K562 (cell line): ENCODE measurements at regions not wholly inside any gene's neighbourhood (a gene's known extent, or its start where the extent isn't known, plus 50 kb on each side); places are given as distances from the start of the nearest gene placed in this dataset.

ENCODE experiments used
- ATAC-seq: fragments of 200-7000 bp; cut with Tn5 transposase; 3 replicates; pipeline ENCODE4 v1.9.1; 2020; ENCODE audit warnings: moderate library complexity
- BruUV-seq: library from RNA; stranded (reverse); fragments of 400-500 nt; replicated peaks from 2 replicates; lab custom pipeline; 2021; lab: Mats Ljungman, UMichigan
- CTCF ChIA-PET: fragments of 300-600 bp; formaldehyde crosslinking; extraction: SDS; loops from one replicate; lab custom pipeline; 2021; ENCODE audit warnings: low intra/inter-chr PET ratio; lab: Yijun Ruan, JAX
- POLR2A ChIA-PET: fragments of 300-600, 350-650 bp; sonication (Branson Sonifier 250); formaldehyde crosslinking; extraction: SDS; loops from one replicate; lab custom pipeline; 2021; ENCODE audit warnings: antibody characterized with exemption, inconsistent platforms; lab: Yijun Ruan, JAX
- DNase-seq, 4 experiments: peaks; one replicate each; pipeline versions ENCODE4 v3.0.0 to v3.0.0-alpha.2; 2011 to 2018; ENCODE audit warnings: low spot score in 3 of 4, mixed read lengths in 3 of 4; ENCODE audit errors: extremely low read depth in 1 of 4
- FAIRE-seq: peaks from 2 replicates; lab custom pipeline; 2011; peaks lifted over from hg19 to GRCh38; lab: Jason Lieb, UNC
- H2AFZ ChIP-seq: 2 replicates; pipeline ENCODE4 v1.6.0; 2011; ENCODE audit warnings: low read depth, low read length, control low read depth, inconsistent platforms
- H3K27ac ChIP-seq: fragments of 200-600 bp; 3 replicates; pipeline ENCODE4 v1.8.0; 2011; ENCODE audit warnings: low read depth, mild to moderate bottlenecking, control low read depth, inconsistent platforms, low read length, moderate library complexity, mixed read lengths; ENCODE audit errors: extremely low read depth
- H3K27me3 ChIP-seq, 2 experiments: fragments of 300-600 bp in 1 of 2; 2 replicates in 1 of 2; 3 replicates in 1 of 2; pipeline versions ENCODE4 v1.6.0 to v1.8.0; 2011; ENCODE audit warnings: inconsistent platforms in 2 of 2, low read length in 2 of 2, mild to moderate bottlenecking in 1 of 2, mixed read lengths in 1 of 2, moderate library complexity in 1 of 2; ENCODE audit not compliant: control insufficient read depth in 2 of 2, insufficient read depth in 2 of 2
- H3K36me3 ChIP-seq: fragments of 300-600 bp; 3 replicates; pipeline ENCODE4 v1.8.0; 2011; ENCODE audit warnings: mild to moderate bottlenecking, low read length, inconsistent platforms; ENCODE audit not compliant: control insufficient read depth, insufficient read depth
- H3K4me1 ChIP-seq, 2 experiments: fragments of 200-600 bp in 1 of 2; replicated peaks in 1 of 2; 2 replicates in 1 of 2; 3 replicates in 1 of 2; pipeline versions ENCODE4 v1.5.1 to v1.8.0; 2011; ENCODE audit warnings: inconsistent platforms in 2 of 2, low read length in 2 of 2, mild to moderate bottlenecking in 1 of 2, mixed read lengths in 1 of 2, moderate library complexity in 1 of 2; ENCODE audit not compliant: control insufficient read depth in 2 of 2, insufficient read depth in 2 of 2
- H3K4me2 ChIP-seq: 2 replicates; pipeline ENCODE4 v1.6.1; 2011; ENCODE audit warnings: low read length, control low read depth, inconsistent platforms, mixed read lengths; ENCODE audit not compliant: insufficient read depth
- H3K4me3 ChIP-seq: fragments of 200-600 bp; sonication (generic), shearing (Covaris generic); 2 replicates; pipeline ENCODE4 v1.5.1; 2016; ENCODE audit warnings: control low read depth, inconsistent platforms
- H3K79me2 ChIP-seq: fragments of 200-600 bp; 3 replicates; pipeline ENCODE4 v1.8.0; 2011; ENCODE audit warnings: low read length, inconsistent platforms; ENCODE audit not compliant: control insufficient read depth, insufficient read depth
- H3K9ac ChIP-seq, 2 experiments: 2 replicates each; pipeline versions ENCODE4 v1.6.0 to v1.6.1; 2011; ENCODE audit warnings: low read depth in 2 of 2, low read length in 2 of 2, control low read depth in 1 of 2, inconsistent platforms in 1 of 2, mild to moderate bottlenecking in 1 of 2, mixed read lengths in 1 of 2; ENCODE audit not compliant: insufficient read depth in 1 of 2
- H3K9me1 ChIP-seq: one replicate; pipeline ENCODE4 v1.6.0; 2011; ENCODE audit warnings: inconsistent platforms, mild to moderate bottlenecking, low read length, moderate library complexity; ENCODE audit not compliant: control insufficient read depth, insufficient read depth
- H3K9me3 ChIP-seq: replicated peaks from 2 replicates; pipeline ENCODE4 v1.5.1; 2011; ENCODE audit warnings: low read depth, low read length, inconsistent platforms; ENCODE audit not compliant: control insufficient read depth, insufficient read depth
- H4K20me1 ChIP-seq: replicated peaks from 2 replicates; pipeline ENCODE4 v1.6.1; 2011; ENCODE audit warnings: low read length, inconsistent platforms, mixed read lengths; ENCODE audit not compliant: control insufficient read depth, insufficient read depth
- ADNP ChIP-seq: fragments of 200-800 bp; sonication (Bioruptor generic); IDR thresholded peaks from 2 replicates; pipeline ENCODE4 v1.6.1; 2016; ENCODE audit warnings: missing genetic modification characterization, missing compliant biosample characterization
- ARID3B ChIP-seq: fragments of 250-450 bp; sonication (Bioruptor Pico); IDR thresholded peaks from 2 replicates; pipeline ENCODE4 v1.4.0; 2020; ENCODE audit warnings: borderline replicate concordance
- ATF3 ChIP-seq, 2 experiments: fragments of 450-650 bp in 1 of 2; sonication (generic) in 1 of 2; formaldehyde crosslinking in 1 of 2; IDR thresholded peaks in 1 of 2; conservative IDR thresholded peaks in 1 of 2; 2 replicates each; pipeline versions ENCODE4 v1.6.1 to v1.8.1; 2016 to 2023; ENCODE audit warnings: mild to moderate bottlenecking in 2 of 2, moderate library complexity in 2 of 2, inconsistent platforms in 1 of 2, missing genetic modification reagents in 1 of 2
- KDM4B ChIP-seq, 2 experiments: fragments of 450-650 bp in 1 of 2; sonication (generic) in 1 of 2; IDR thresholded peaks; 2 replicates each; pipeline ENCODE4 v1.6.1; 2016 to 2017; ENCODE audit warnings: borderline replicate concordance in 2 of 2, antibody characterized with exemption in 1 of 2, low read depth in 1 of 2, mild to moderate bottlenecking in 1 of 2
- KLF6 ChIP-seq: fragments of 250-450 bp; sonication (Bioruptor Pico); IDR thresholded peaks from 2 replicates; pipeline ENCODE4 v1.4.0; 2020; ENCODE audit warnings: mild to moderate bottlenecking, moderate library complexity, borderline replicate concordance
- POLR3A ChIP-seq: IDR thresholded peaks from 2 replicates; pipeline ENCODE4 v1.6.1; 2011; ENCODE audit warnings: borderline replicate concordance, mild to moderate bottlenecking, moderate library complexity; ENCODE audit not compliant: insufficient read length, insufficient read depth; ENCODE audit errors: extremely low read depth
- PYGO2 ChIP-seq: fragments of 450-650 bp; IDR thresholded peaks from 2 replicates; pipeline ENCODE4 v1.6.1; 2016; ENCODE audit warnings: mild to moderate bottlenecking, missing genetic modification characterization, moderate library complexity, missing compliant biosample characterization
- RCOR1 ChIP-seq, 2 experiments: IDR thresholded peaks; 2 replicates each; pipeline ENCODE4 v1.6.1; 2012; ENCODE audit warnings: low read depth in 2 of 2, low read length in 2 of 2, borderline replicate concordance in 1 of 2, improper control_type of control experiment in 1 of 2
- ZNF143 ChIP-seq: sonication (generic); formaldehyde crosslinking; IDR thresholded peaks from 2 replicates; pipeline ENCODE4 v1.9.0; 2022; ENCODE audit warnings: mild to moderate bottlenecking, missing genetic modification reagents
- WGBS: fragments of 100-300 bp; shearing (Covaris generic); methylation state at CpG from one replicate; pipeline ENCODE4 v1.1.6; 2016; ENCODE audit warnings: low coverage, mixed read lengths; ENCODE audit not compliant: insufficient coverage; ENCODE audit errors: missing lambda C conversion rate; 5-methylcytosine and 5-hydroxymethylcytosine counted together
- in situ Hi-C: fragments of 300-500 bp; cut with MboI; formaldehyde crosslinking; loops from 4 replicates; pipeline ENCODE4 v1.15.0; 2018; ENCODE audit warnings: inconsistent platforms, mixed read lengths
- intact Hi-C: fragments of 100-400 bp; cut with micrococcal nuclease; formaldehyde crosslinking; loops from 2 replicates; pipeline ENCODE4 v1.14.2; 2022
- TF ChIP-seq, protein P1 (sequence below): fragments of 250-450 bp; sonication (Bioruptor Pico); IDR thresholded peaks from 2 replicates; pipeline ENCODE4 v1.8.0; 2022; ENCODE audit warnings: moderate library complexity, mild to moderate bottlenecking, inconsistent platforms

DNA sequence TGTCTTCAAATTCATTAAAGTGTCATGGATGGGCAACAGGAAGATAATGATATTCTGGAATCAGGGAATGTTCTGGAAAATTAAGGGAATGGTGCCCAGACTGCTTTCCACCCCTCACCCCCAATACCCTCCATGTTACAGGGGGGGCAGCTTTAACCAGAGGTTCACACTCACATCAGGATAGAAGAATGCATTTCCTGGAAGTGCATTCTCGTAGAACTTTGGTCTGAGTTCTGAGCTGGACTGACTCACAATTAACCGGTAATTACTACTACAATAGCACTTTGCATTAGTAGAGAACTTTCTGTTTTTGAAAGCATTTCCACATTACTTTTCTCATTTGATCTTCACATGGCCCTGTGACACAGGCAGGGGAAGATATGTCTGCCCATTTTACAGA is 52.5 kb upstream of the SHISA3 start:
- FAIRE-seq (no peak), ATAC-seq (no peak)
- H3K79me2 ChIP-seq: no peaks in the 10 kb centered on the region
- no peak overlapping the region for H3K4me2 ChIP-seq
- H3K9me1 ChIP-seq: no peaks in the 10 kb centered on the region
- intact Hi-C loops: no loop called here
- H3K4me3 ChIP-seq: no peak overlapping the region
- H3K36me3 ChIP-seq: no peaks in the 10 kb centered on the region
- peaks cover 2 to 20% of the 10 kb centered on the region in 2 experiments; a peak in 3 of 5 replicates for H3K27me3 ChIP-seq
- ChIA-PET POLR2A (interaction anchor here (0.8 kb wide), 1 partner anchor 779 kb away, joined by 4 read pairs; no protein-coding TSS in a partner anchor), CTCF (no interaction called here)
- no peak for TF ChIP-seq PYGO2
- no peak for TF ChIP-seq ARID3B (CRISPR knock-in tag)
- TF ChIP-seq, all 486 proteins: peak for 0
- in situ Hi-C loops: no loop called here
- H3K27ac ChIP-seq: no peak overlapping the region
- H2AFZ ChIP-seq: no peak overlapping the region
- BruUV-seq: no TSS peak
- no peaks in the 10 kb centered on the region for H3K9me3 ChIP-seq
- no peak for DNase-seq
- no peaks in the 10 kb centered on the region for H4K20me1 ChIP-seq
- H3K9ac ChIP-seq: no peak overlapping the region
- H3K4me1 ChIP-seq: peaks cover 0 to 5% of the 10 kb centered on the region in 2 experiments; a peak in 1 of 5 replicates
- WGBS: 0% methylated on average over 2 of the region's 2 CpGs

DNA sequence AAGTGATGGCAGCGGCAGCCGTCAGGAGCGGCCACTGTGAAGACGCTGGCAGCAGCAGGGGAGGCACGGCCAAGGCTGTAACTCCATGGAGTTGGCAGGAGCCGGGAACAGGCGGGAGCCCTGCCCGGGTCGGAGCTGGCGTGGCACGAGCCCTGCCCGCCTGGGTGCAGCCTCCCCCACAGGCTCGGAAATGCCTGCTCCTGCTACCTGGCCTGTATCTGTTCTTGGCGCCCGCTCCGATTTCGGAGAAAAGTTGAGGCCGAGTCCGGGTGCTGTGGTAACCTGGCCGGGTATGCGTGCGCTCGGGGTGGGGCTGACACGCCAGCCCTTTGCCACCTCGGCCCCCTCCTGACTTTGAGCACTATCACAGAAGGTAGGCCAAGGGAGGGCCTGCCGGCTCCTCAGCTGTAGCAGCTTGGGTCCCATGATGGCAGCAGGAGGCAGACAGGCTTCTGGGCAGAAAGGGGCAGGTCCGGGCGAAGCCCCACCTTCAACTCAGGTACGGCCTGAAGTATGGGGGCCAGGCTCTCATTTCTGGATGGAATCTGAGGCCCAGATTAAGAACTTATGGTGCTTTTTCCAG is 51.2 kb upstream of the SHISA3 start:
- Histone ChIP-seq H3K4me2 (no peak overlapping the region), H3K79me2 (no peaks in the 10 kb centered on the region), H3K9ac (no peak overlapping the region), H3K27me3 (peaks cover 2 to 20% of the 10 kb centered on the region in 2 experiments; a peak in 3 of 5 replicates), H3K4me3 (no peak overlapping the region), H2AFZ (no peak overlapping the region), H3K36me3 (no peaks in the 10 kb centered on the region), H3K4me1 (peaks cover 0 to 5% of the 10 kb centered on the region in 2 experiments; a peak in 1 of 5 replicates), H3K9me1 (no peaks in the 10 kb centered on the region), H4K20me1 (no peaks in the 10 kb centered on the region), H3K9me3 (no peaks in the 10 kb centered on the region), H3K27ac (no peak overlapping the region)
- ChIA-PET CTCF (no interaction called here), POLR2A (no interaction called here)
- intact Hi-C loops: no loop called here
- in situ Hi-C loops: no loop called here
- 1% methylated on average over 29 of the region's 29 CpGs for WGBS
- no TSS peak for BruUV-seq
- ATAC-seq (no peak), DNase-seq (no peak), FAIRE-seq (no peak)
- TF ChIP-seq ZNF143 (CRISPR knock-in tag) (no peak), ADNP (tag) (no peak), RCOR1 (IDR thresholded peaks at IDR 0.05; ENCODE audit: borderline replicate concordance in 1 of 2, low read depth in 2 of 2, low read length in 2 of 2) (no peak), KDM4B (IDR thresholded peaks at IDR 0.05; ENCODE audit: borderline replicate concordance in 2 of 2, low read depth in 1 of 2) (no peak), KLF6 (no peak), ATF3 (IDR thresholded peaks at IDR 0.05) (no peak), ATF3 (CRISPR knock-in tag; conservative IDR thresholded peaks at IDR 0.05) (no peak), POLR3A (no peak)
- TF ChIP-seq, protein P1, sequence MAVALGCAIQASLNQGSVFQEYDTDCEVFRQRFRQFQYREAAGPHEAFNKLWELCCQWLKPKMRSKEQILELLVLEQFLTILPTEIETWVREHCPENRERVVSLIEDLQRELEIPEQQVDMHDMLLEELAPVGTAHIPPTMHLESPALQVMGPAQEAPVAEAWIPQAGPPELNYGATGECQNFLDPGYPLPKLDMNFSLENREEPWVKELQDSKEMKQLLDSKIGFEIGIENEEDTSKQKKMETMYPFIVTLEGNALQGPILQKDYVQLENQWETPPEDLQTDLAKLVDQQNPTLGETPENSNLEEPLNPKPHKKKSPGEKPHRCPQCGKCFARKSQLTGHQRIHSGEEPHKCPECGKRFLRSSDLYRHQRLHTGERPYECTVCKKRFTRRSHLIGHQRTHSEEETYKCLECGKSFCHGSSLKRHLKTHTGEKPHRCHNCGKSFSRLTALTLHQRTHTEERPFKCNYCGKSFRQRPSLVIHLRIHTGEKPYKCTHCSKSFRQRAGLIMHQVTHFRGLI (CRISPR knock-in tag): no peak
